ENCODE measurements at regions not wholly inside any gene's neighbourhood (a gene's known extent, or its start where the extent isn't known, plus 50 kb on each side); places are given as distances from the start of the nearest gene placed in this dataset.

- DNase-seq (ENCODE audit: low spot score), result no peak
- no peaks in the 10 kb centered on the region for H3K36me3 ChIP-seq (ENCODE audit: control insufficient read depth in 4 of 4, insufficient read depth in 3 of 4, low read depth in 1 of 4, low read length in 3 of 4)
- no peak overlapping the region for H3K9ac ChIP-seq (ENCODE audit: low read depth in 1 of 2, low read length in 2 of 2)
- H3K27ac ChIP-seq (ENCODE audit: low read depth in 1 of 2, low read length in 2 of 2), result peak overlapping the region; percentile 79 to 94
- no peaks in the 10 kb centered on the region for H3K27me3 ChIP-seq (ENCODE audit: control insufficient read depth in 4 of 4, insufficient read depth in 4 of 4, low read length in 3 of 4)
- H3K9me3 ChIP-seq (ENCODE audit: control insufficient read depth in 4 of 4, low read length in 3 of 4), result no peaks in the 10 kb centered on the region
- no peak overlapping the region for H3K4me3 ChIP-seq (ENCODE audit: low read depth in 1 of 3, low read length in 3 of 3)
- WGBS, result 19% methylated on average over 1 of the region's 1 CpG
- H3K4me1 ChIP-seq (ENCODE audit: control insufficient read depth in 4 of 4, insufficient read depth in 4 of 4, low read length in 3 of 4), result peaks cover 3 to 49% (median 32%) of the 10 kb centered on the region in 4 donors
- TF ChIP-seq REST (IDR thresholded peaks at IDR 0.05) (peak; percentile 29), HNF4A (conservative IDR thresholded peaks at IDR 0.05) (peak; percentile 33 to 44), NR2F2 (IDR thresholded peaks at IDR 0.05) (no peak), MAX (IDR thresholded peaks at IDR 0.05) (peak; percentile 36), RXRA (IDR thresholded peaks at IDR 0.05) (peak; percentile 76 to 83), FOXA1 (IDR thresholded peaks at IDR 0.05) (no peak)
These were observed 57.0 kb upstream of the GRAMD2B start for GRCh38 chr5:126366199-126366560.

GRCh38 chr5:126368239-126368812 lies 54.9 kb upstream of the GRAMD2B start:
- no peaks in the 10 kb centered on the region for H3K9me3 ChIP-seq (ENCODE audit: control insufficient read depth in 4 of 4, low read length in 3 of 4)
- TF ChIP-seq TAF1 (conservative IDR thresholded peaks at IDR 0.05) (no peak), EGR1 (IDR thresholded peaks at IDR 0.05; ENCODE audit: low read depth in 2 of 2) (no peak), ZBTB33 (IDR thresholded peaks at IDR 0.05) (no peak), SP1 (IDR thresholded peaks at IDR 0.05) (peak; percentile 25), HNF4A (conservative IDR thresholded peaks at IDR 0.05) (peak; percentile 14 to 40), FOXA1 (IDR thresholded peaks at IDR 0.05) (no peak), RXRA (IDR thresholded peaks at IDR 0.05) (peak in 1 of 2 donors; percentile 70), ATF3 (IDR thresholded peaks at IDR 0.05) (no peak), HNF4G (IDR thresholded peaks at IDR 0.05) (no peak), GABPA (IDR thresholded peaks at IDR 0.05 in 1 of 2, conservative IDR thresholded peaks at IDR 0.05 in 1 of 2) (no peak), NR2F2 (IDR thresholded peaks at IDR 0.05) (no peak)
- DNase-seq (ENCODE audit: low spot score), result no peak
- H3K36me3 ChIP-seq (ENCODE audit: control insufficient read depth in 4 of 4, insufficient read depth in 3 of 4, low read depth in 1 of 4, low read length in 3 of 4), result no peaks in the 10 kb centered on the region
- H3K9ac ChIP-seq (ENCODE audit: low read depth in 1 of 2, low read length in 2 of 2), result no peak overlapping the region
- H3K27ac ChIP-seq (ENCODE audit: low read depth in 1 of 2, low read length in 2 of 2), result peak overlapping the region; percentile 39 to 57
- peaks cover 3 to 45% (median 30%) of the 10 kb centered on the region in 4 donors for H3K4me1 ChIP-seq (ENCODE audit: control insufficient read depth in 4 of 4, insufficient read depth in 4 of 4, low read length in 3 of 4)
- H3K4me3 ChIP-seq (ENCODE audit: low read depth in 1 of 3, low read length in 3 of 3), result no peak overlapping the region
- WGBS, result 34% methylated on average over 2 of the region's 2 CpGs
- H3K27me3 ChIP-seq (ENCODE audit: control insufficient read depth in 4 of 4, insufficient read depth in 4 of 4, low read length in 3 of 4), result no peaks in the 10 kb centered on the region

All from liver (tissue), 7 donors.